ENCODE measurements at regions not wholly inside any gene's neighbourhood (a gene's known extent, or its start where the extent isn't known, plus 50 kb on each side); places are given as distances from the start of the nearest gene placed in this dataset.

GRCh38 chr1:244248426-244248825, 197.3 kb downstream of the ZBTB18 start:
- TF ChIP-seq POLR2A (IDR thresholded peaks at IDR 0.05) (no peak), CTCF (IDR thresholded peaks at IDR 0.05) (no peak), EP300 (IDR thresholded peaks at IDR 0.05) (no peak)
- Histone ChIP-seq H3K27ac (no peak overlapping the region), H3K4me3 (no peak overlapping the region), H3K9me3 (no peaks in the 10 kb centered on the region), H3K36me3 (no peaks in the 10 kb centered on the region), H3K27me3 (no peaks in the 10 kb centered on the region), H3K4me1 (ENCODE audit: insufficient read depth) (no peaks in the 10 kb centered on the region)
- intact Hi-C loops (cut with DNase I) = no loop called here
- WGBS, 3 donors = 85 to 91% (median 87%) methylated on average over 3 of the region's 3 CpGs
- no peak for DNase-seq

- no peak for DNase-seq
- intact Hi-C loops (cut with DNase I) = no loop called here
- WGBS, 3 donors = 89 to 94% (median 90%) methylated on average over 4 of the region's 4 CpGs
- no peaks in the 10 kb centered on the region for H3K36me3 ChIP-seq
- no peaks in the 10 kb centered on the region for H3K27me3 ChIP-seq
- H3K4me1 ChIP-seq (ENCODE audit: insufficient read depth) = no peaks in the 10 kb centered on the region
- no peak overlapping the region for H3K27ac ChIP-seq
- H3K4me3 ChIP-seq = no peak overlapping the region
- no peaks in the 10 kb centered on the region for H3K9me3 ChIP-seq
- TF ChIP-seq EP300 (IDR thresholded peaks at IDR 0.05) = no peak
- TF ChIP-seq POLR2A (IDR thresholded peaks at IDR 0.05) = no peak
- no peak for TF ChIP-seq CTCF (IDR thresholded peaks at IDR 0.05)
Observed at GRCh38 chr1:244252211-244252610, 199.5 kb downstream of the ADSS2 start.

- no peak overlapping the region for H3K27ac ChIP-seq
- no peaks in the 10 kb centered on the region for H3K4me1 ChIP-seq (ENCODE audit: insufficient read depth)
- no peaks in the 10 kb centered on the region for H3K27me3 ChIP-seq
- H3K36me3 ChIP-seq = no peaks in the 10 kb centered on the region
- DNase-seq = no peak
- 82 to 88% (median 88%) methylated on average over 6 of the region's 6 CpGs for WGBS, 3 donors
- intact Hi-C loops (cut with DNase I) = no loop called here
- TF ChIP-seq CTCF (IDR thresholded peaks at IDR 0.05) = no peak
- no peak overlapping the region for H3K4me3 ChIP-seq
- no peaks in the 10 kb centered on the region for H3K9me3 ChIP-seq
Observed at GRCh38 chr1:244254467-244254866, 197.2 kb downstream of the ADSS2 start.

- Histone ChIP-seq H3K36me3 (no peaks in the 10 kb centered on the region), H3K4me1 (ENCODE audit: insufficient read depth) (no peaks in the 10 kb centered on the region), H3K9me3 (no peaks in the 10 kb centered on the region), H3K27ac (no peak overlapping the region), H3K27me3 (no peaks in the 10 kb centered on the region), H3K4me3 (no peak overlapping the region)
- TF ChIP-seq EP300 (IDR thresholded peaks at IDR 0.05) (no peak), CTCF (IDR thresholded peaks at IDR 0.05) (no peak), POLR2A (IDR thresholded peaks at IDR 0.05) (no peak)
- no peak for DNase-seq
- 85 to 94% (median 91%) methylated on average over 5 of the region's 5 CpGs for whole genome bisulfite sequencing, 3 donors
- intact Hi-C loops (cut with DNase I) = no loop called here
Observed at GRCh38 chr1:244255426-244255965, 196.2 kb downstream of the ADSS2 start.

Data from ovary (tissue), 7 donors.